ENCODE measurements at regions not wholly inside any gene's neighbourhood (a gene's known extent, or its start where the extent isn't known, plus 50 kb on each side); places are given as distances from the start of the nearest gene placed in this dataset.

DNA sequence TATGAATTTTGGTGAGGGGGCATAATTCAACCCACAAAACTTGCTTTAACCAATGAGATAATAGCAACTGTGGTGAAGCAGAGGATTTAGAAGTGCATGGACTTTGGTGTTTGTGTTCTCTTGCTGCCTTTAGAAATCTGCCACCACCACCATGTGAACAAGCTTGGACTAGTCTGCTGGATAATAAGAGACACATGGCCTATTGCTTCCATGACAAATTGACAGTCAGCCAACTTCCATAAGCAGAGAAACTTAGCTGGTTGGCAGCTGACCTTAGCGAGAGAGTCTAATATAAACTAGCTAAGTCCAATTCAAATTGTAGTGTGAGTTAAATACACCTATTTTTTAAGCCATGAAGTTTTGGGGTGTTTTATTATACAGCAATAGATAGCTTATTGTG lies 482.1 kb upstream of the ANO5 start:
- no peak for TF ChIP-seq TAF1 (IDR thresholded peaks at IDR 0.05; ENCODE audit: borderline replicate concordance, insufficient read depth, low read length)
- TF ChIP-seq FOXP2 (optimal IDR thresholded peaks at IDR 0.05; ENCODE audit: borderline replicate concordance, extremely low read depth, extremely low read length, insufficient read depth): no peak
- TF ChIP-seq SIN3A (IDR thresholded peaks at IDR 0.05; ENCODE audit: borderline replicate concordance, insufficient read depth, low read length): no peak

DNA sequence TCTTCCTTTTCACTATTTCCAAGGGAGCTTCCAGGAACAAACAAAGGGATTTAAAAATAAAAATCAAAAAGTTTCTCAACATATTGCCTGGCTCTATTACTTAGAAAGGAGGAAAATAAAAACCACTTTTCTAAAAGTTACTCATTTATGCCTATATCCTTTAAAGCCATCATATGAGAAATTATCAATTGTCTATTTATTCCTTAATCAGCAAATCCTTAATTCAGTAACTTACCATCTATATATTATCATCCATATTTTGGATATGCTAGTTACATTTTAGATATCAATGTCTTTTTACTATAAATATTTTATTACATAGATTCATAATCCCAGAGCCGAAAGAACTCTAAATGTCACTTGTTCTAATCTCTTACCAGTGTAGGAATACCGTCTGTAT lies 481.5 kb upstream of the ANO5 start:
- TF ChIP-seq FOXP2 (optimal IDR thresholded peaks at IDR 0.05; ENCODE audit: borderline replicate concordance, extremely low read depth, extremely low read length, insufficient read depth) (no peak), POLR2AphosphoS5 (IDR thresholded peaks at IDR 0.05; ENCODE audit: low read depth, low read length) (no peak), SIN3A (IDR thresholded peaks at IDR 0.05; ENCODE audit: borderline replicate concordance, insufficient read depth, low read length) (no peak), TAF1 (IDR thresholded peaks at IDR 0.05; ENCODE audit: borderline replicate concordance, insufficient read depth, low read length) (no peak)
- TF ChIP-seq, protein P1, sequence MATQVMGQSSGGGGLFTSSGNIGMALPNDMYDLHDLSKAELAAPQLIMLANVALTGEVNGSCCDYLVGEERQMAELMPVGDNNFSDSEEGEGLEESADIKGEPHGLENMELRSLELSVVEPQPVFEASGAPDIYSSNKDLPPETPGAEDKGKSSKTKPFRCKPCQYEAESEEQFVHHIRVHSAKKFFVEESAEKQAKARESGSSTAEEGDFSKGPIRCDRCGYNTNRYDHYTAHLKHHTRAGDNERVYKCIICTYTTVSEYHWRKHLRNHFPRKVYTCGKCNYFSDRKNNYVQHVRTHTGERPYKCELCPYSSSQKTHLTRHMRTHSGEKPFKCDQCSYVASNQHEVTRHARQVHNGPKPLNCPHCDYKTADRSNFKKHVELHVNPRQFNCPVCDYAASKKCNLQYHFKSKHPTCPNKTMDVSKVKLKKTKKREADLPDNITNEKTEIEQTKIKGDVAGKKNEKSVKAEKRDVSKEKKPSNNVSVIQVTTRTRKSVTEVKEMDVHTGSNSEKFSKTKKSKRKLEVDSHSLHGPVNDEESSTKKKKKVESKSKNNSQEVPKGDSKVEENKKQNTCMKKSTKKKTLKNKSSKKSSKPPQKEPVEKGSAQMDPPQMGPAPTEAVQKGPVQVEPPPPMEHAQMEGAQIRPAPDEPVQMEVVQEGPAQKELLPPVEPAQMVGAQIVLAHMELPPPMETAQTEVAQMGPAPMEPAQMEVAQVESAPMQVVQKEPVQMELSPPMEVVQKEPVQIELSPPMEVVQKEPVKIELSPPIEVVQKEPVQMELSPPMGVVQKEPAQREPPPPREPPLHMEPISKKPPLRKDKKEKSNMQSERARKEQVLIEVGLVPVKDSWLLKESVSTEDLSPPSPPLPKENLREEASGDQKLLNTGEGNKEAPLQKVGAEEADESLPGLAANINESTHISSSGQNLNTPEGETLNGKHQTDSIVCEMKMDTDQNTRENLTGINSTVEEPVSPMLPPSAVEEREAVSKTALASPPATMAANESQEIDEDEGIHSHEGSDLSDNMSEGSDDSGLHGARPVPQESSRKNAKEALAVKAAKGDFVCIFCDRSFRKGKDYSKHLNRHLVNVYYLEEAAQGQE (IDR thresholded peaks at IDR 0.05; ENCODE audit: insufficient read depth in 1 of 2, low read depth in 2 of 2, low read length in 2 of 2): no peak

DNA sequence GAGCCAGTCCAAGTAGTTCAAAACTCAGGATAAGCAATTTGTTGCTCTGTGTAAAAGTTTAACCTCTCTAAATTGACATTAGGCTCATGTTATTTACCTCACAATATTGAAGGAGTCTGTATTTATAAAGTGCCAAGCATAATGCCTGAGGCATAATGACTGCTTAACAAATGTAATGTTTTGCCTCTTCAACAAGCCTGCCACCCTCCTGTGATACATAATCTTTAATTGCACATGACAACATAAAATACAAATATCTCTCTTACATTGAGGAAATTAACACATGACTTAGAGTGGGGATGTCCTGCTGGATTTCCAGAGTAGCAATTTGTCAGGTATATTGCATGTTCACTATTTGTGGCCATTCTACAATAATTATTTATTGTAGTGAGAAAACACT lies 469.2 kb upstream of the ANO5 start:
- TF ChIP-seq, protein P1 (IDR thresholded peaks at IDR 0.05; ENCODE audit: insufficient read depth in 1 of 2, low read depth in 2 of 2, low read length in 2 of 2): no peak
- TF ChIP-seq TAF1 (IDR thresholded peaks at IDR 0.05; ENCODE audit: borderline replicate concordance, insufficient read depth, low read length) (no peak), POLR2AphosphoS5 (IDR thresholded peaks at IDR 0.05; ENCODE audit: low read depth, low read length) (no peak), SIN3A (IDR thresholded peaks at IDR 0.05; ENCODE audit: borderline replicate concordance, insufficient read depth, low read length) (no peak), FOXP2 (optimal IDR thresholded peaks at IDR 0.05; ENCODE audit: borderline replicate concordance, extremely low read depth, extremely low read length, insufficient read depth) (no peak)

DNA sequence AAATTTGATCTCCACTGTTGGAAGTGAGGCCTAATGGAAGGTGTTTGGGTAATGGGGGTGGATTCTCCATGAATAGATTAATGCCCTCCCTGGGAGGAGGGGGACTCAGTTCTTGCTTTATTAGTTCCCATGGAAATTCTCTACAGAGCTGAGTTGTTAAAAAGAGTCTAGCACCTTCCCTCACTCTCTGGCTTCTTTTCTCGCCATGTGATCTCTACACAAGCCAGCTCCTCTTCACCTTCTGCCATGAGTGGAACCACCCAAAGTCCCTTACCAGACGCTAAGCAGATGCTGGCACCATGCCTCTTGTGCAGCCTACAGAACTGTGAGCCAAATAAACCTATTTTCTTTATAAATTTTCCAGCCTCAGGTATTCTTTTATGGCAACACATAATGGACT lies 465.8 kb upstream of the ANO5 start:
- TF ChIP-seq POLR2AphosphoS5 (IDR thresholded peaks at IDR 0.05; ENCODE audit: low read depth, low read length) (no peak), TAF1 (IDR thresholded peaks at IDR 0.05; ENCODE audit: borderline replicate concordance, insufficient read depth, low read length) (no peak), SIN3A (IDR thresholded peaks at IDR 0.05; ENCODE audit: borderline replicate concordance, insufficient read depth, low read length) (no peak), FOXP2 (optimal IDR thresholded peaks at IDR 0.05; ENCODE audit: borderline replicate concordance, extremely low read depth, extremely low read length, insufficient read depth) (no peak)
- TF ChIP-seq, protein P1 (IDR thresholded peaks at IDR 0.05; ENCODE audit: insufficient read depth in 1 of 2, low read depth in 2 of 2, low read length in 2 of 2): no peak

DNA sequence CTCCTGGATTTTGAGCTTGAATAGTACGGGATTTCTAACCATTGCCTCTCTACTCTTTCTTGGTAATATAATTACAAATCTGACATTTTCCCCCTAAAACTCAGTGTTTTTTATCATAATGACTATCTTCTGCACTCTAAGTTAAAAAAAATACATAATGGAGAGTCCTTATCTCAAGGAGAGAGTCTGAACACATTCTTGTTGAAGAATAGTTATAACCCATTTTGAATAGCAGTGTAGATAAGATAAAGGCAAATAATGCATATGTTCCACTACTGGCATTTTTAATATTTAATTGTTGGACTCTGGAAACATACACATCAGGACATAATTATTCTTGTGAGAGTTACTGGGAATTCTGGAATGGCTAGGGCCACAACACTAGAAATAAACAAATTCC lies 456.5 kb upstream of the ANO5 start:
- TF ChIP-seq POLR2AphosphoS5 (IDR thresholded peaks at IDR 0.05; ENCODE audit: low read depth, low read length) (no peak), FOXP2 (optimal IDR thresholded peaks at IDR 0.05; ENCODE audit: borderline replicate concordance, extremely low read depth, extremely low read length, insufficient read depth) (no peak), SIN3A (IDR thresholded peaks at IDR 0.05; ENCODE audit: borderline replicate concordance, insufficient read depth, low read length) (no peak), TAF1 (IDR thresholded peaks at IDR 0.05; ENCODE audit: borderline replicate concordance, insufficient read depth, low read length) (no peak)
- TF ChIP-seq, protein P1 (IDR thresholded peaks at IDR 0.05; ENCODE audit: insufficient read depth in 1 of 2, low read depth in 2 of 2, low read length in 2 of 2): no peak
